ENCODE measurements at regions not wholly inside any gene's neighbourhood (a gene's known extent, or its start where the extent isn't known, plus 50 kb on each side); places are given as distances from the start of the nearest gene placed in this dataset.

- no peak overlapping the region for H2BK120ac ChIP-seq (ENCODE audit: low read depth, low read length)
- no peak overlapping the region for H3K14ac ChIP-seq (replicated peaks; ENCODE audit: low read depth, low read length)
- H3K4me1 ChIP-seq (ENCODE audit: control insufficient read depth, insufficient read depth, low read length), result no peaks in the 10 kb centered on the region
- H3K9me1 ChIP-seq (ENCODE audit: insufficient read depth, low read length), result no peaks in the 10 kb centered on the region
- H3K18ac ChIP-seq (ENCODE audit: low read depth, low read length), result no peak overlapping the region
- no peak overlapping the region for H4K8ac ChIP-seq (ENCODE audit: low read depth in 2 of 2, low read length in 2 of 2)
- POLR2A ChIA-PET (ENCODE audit: unreplicated experiment), result no interaction called here
- H4K91ac ChIP-seq (ENCODE audit: insufficient read depth, low read depth, low read length), result no peak overlapping the region
- no peak overlapping the region for H3K56ac ChIP-seq (ENCODE audit: extremely low read depth, insufficient read depth, low read length)
- H3K4ac ChIP-seq (ENCODE audit: low read depth, low read length), result no peak overlapping the region
- no peak overlapping the region for H2BK20ac ChIP-seq (ENCODE audit: low read depth, low read length)
- no peak overlapping the region for H2BK5ac ChIP-seq (ENCODE audit: low read depth, low read length, poor library complexity, severe bottlenecking)
- no peaks in the 10 kb centered on the region for H3K36me3 ChIP-seq (ENCODE audit: control insufficient read depth, insufficient read depth, low read length)
- CTCF ChIA-PET, result no interaction called here
- H3K9me3 ChIP-seq (ENCODE audit: control insufficient read depth, insufficient read depth, low read length), result no peaks in the 10 kb centered on the region
- no peak overlapping the region for H3K9ac ChIP-seq (ENCODE audit: low read depth, low read length)
- no peak overlapping the region for H3K27ac ChIP-seq (ENCODE audit: insufficient read depth, low read length)
- ATAC-seq (ENCODE audit: low read depth) (no peak), DNase-seq (no peak)
- dilution Hi-C loops (cut with HindIII; ENCODE audit: low sequenced_read_pairs, unreplicated experiment) (no loop called here), intact Hi-C loops (cut with micrococcal nuclease) (no loop called here), in situ Hi-C loops (cut with MboI; ENCODE audit: low sequenced_read_pairs) (no loop called here)
- H2AFZ ChIP-seq (replicated peaks; ENCODE audit: low read length, poor library complexity), result no peak overlapping the region
- H4K5ac ChIP-seq (ENCODE audit: low read depth, low read length), result no peak overlapping the region
- H2AK5ac ChIP-seq (ENCODE audit: low read depth, low read length), result no peak overlapping the region
- H3K79me1 ChIP-seq (ENCODE audit: low read depth in 1 of 2, low read length in 2 of 2), result no peaks in the 10 kb centered on the region
- no peaks in the 10 kb centered on the region for H4K20me1 ChIP-seq (ENCODE audit: insufficient read depth, low read length)
- WGBS, 2 experiments (ENCODE audit: extremely low coverage in 2 of 2, insufficient read length in 1 of 2), result 40% methylated on average over 2 of the region's 21 CpGs; no CpG with 5 or more reads in 1 of the 2 experiments
- H2AK9ac ChIP-seq (replicated peaks; ENCODE audit: low read depth, low read length, poor library complexity), result no peak overlapping the region
- BruUV-seq (replicated peaks), result no TSS peak
- no peak overlapping the region for H3K23ac ChIP-seq (ENCODE audit: low read depth, low read length)
- peaks cover 24% of the 10 kb centered on the region for H3K27me3 ChIP-seq (ENCODE audit: control insufficient read depth, insufficient read depth, low read length)
- H3K4me2 ChIP-seq (ENCODE audit: low read depth, low read length), result no peak overlapping the region
- no peak overlapping the region for H2BK15ac ChIP-seq (ENCODE audit: low read depth, low read length)
- no peak for TF ChIP-seq CEBPB (IDR thresholded peaks at IDR 0.05; ENCODE audit: low read depth, low read length)
- TF ChIP-seq RAD21 (IDR thresholded peaks at IDR 0.05; ENCODE audit: low read length), result no peak
- no peak for TF ChIP-seq RFX5 (IDR thresholded peaks at IDR 0.05; ENCODE audit: low read depth, low read length)
- TF ChIP-seq CHD1 (IDR thresholded peaks at IDR 0.05; ENCODE audit: low read depth, low read length), result no peak
- TF ChIP-seq USF2 (IDR thresholded peaks at IDR 0.05; ENCODE audit: low read depth, low read length), result no peak
- TF ChIP-seq CTCF (conservative IDR thresholded peaks at IDR 0.05; ENCODE audit: low read depth, low read length), result no peak
- no peak overlapping the region for H3K4me3 ChIP-seq (ENCODE audit: insufficient read depth, low read depth, low read length)
Observed at GRCh38 chr10:100612601-100613595, 77.2 kb downstream of the HIF1AN start.
